ENCODE measurements at regions not wholly inside any gene's neighbourhood (a gene's known extent, or its start where the extent isn't known, plus 50 kb on each side); places are given as distances from the start of the nearest gene placed in this dataset.

DNA sequence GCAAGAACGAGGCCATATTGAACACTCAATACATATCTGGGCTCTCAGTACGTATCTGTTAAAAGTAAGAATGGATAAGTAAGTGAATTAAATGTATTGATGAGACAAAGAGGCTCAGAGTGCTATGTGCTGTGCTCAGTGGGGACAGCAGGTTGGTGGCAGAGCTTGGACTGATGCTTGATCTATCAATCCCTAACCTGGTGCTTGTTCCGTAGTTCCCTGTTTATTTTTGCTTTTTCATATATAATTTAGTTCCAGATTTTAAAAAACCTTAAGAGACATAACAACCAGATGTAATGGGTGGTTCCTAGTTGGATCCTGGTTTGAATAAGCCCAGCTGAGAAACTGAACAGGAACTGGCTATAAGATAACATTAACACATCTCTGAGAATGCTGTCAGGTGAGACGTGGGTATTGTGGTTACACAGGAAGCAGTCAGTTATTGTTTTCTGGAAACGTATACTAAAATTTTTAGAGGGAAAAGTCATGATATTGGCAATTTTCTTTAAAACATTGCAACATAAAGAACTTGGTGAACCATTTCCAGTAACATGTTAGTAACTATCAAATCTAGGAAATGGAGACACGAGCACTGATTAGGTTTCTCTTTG, 120.5 kb downstream of the FOXB1 start:
- H3K36me3 ChIP-seq, result no peaks in the 10 kb centered on the region
- no peak overlapping the region for H3K9ac ChIP-seq
- Mint-ChIP-seq H3K4me1 (peaks cover 42% of the 10 kb centered on the region), H3K9me3 (no peaks in the 10 kb centered on the region), H3K27me3 (ENCODE audit: insufficient read depth, low read depth) (peaks cover 13% of the 10 kb centered on the region), H3K36me3 (no peaks in the 10 kb centered on the region), H3K4me3 (no peak overlapping the region), H3K27ac (no peak overlapping the region)
- no peaks in the 10 kb centered on the region for H3K9me3 ChIP-seq (ENCODE audit: low read depth)
- H3K79me2 ChIP-seq (ENCODE audit: low read depth), result no peaks in the 10 kb centered on the region
- H3F3A ChIP-seq (ENCODE audit: low read depth), result peaks cover 35% of the 10 kb centered on the region
- no peak overlapping the region for H3K27ac ChIP-seq
- H3K4me3 ChIP-seq, result no peak overlapping the region
- no peak for TF ChIP-seq EZH2 (IDR thresholded peaks at IDR 0.05)
- H3K4me2 ChIP-seq, result no peak overlapping the region
- no peak overlapping the region for H2AFZ ChIP-seq (replicated peaks)
- no peaks in the 10 kb centered on the region for H4K20me1 ChIP-seq (ENCODE audit: low read depth)
- peaks cover 53% of the 10 kb centered on the region for H3K4me1 ChIP-seq
- H3K27me3 ChIP-seq, result no peaks in the 10 kb centered on the region
- no peak for DNase-seq (ENCODE audit: low spot score)

DNA sequence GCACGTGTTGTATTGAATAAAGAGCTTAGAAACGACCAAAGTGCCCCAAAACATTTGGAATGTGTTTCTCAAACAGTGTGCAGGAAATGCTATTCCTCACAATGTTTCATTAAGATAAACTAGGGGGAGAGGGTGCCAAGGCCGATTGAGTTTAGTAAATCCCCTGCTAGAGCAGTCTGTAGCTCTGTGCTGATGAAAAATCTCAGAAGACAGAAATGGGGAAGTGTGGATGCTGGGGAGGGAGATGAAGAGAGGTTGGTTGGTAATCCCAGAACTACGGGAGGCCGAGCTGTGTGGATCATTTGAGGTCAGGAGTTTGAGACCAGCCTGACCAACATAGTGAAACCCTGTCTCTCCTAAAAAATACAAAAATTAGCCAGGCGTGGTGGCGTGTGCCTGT, 121.2 kb downstream of the FOXB1 start:
- peaks cover 13% of the 10 kb centered on the region for H3K27me3 Mint-ChIP-seq (ENCODE audit: insufficient read depth, low read depth)
- H3K27ac Mint-ChIP-seq, result no peak overlapping the region
- TF ChIP-seq EZH2phosphoT487 (IDR thresholded peaks at IDR 0.05) (no peak), EZH2 (IDR thresholded peaks at IDR 0.05) (no peak)
- TF ChIP-seq, protein P1, sequence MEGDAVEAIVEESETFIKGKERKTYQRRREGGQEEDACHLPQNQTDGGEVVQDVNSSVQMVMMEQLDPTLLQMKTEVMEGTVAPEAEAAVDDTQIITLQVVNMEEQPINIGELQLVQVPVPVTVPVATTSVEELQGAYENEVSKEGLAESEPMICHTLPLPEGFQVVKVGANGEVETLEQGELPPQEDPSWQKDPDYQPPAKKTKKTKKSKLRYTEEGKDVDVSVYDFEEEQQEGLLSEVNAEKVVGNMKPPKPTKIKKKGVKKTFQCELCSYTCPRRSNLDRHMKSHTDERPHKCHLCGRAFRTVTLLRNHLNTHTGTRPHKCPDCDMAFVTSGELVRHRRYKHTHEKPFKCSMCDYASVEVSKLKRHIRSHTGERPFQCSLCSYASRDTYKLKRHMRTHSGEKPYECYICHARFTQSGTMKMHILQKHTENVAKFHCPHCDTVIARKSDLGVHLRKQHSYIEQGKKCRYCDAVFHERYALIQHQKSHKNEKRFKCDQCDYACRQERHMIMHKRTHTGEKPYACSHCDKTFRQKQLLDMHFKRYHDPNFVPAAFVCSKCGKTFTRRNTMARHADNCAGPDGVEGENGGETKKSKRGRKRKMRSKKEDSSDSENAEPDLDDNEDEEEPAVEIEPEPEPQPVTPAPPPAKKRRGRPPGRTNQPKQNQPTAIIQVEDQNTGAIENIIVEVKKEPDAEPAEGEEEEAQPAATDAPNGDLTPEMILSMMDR (IDR thresholded peaks at IDR 0.05), result no peak
- no peak overlapping the region for H3K4me3 Mint-ChIP-seq
- no peak for DNase-seq (ENCODE audit: low spot score)
- no peak overlapping the region for H3K4me3 ChIP-seq
- no peaks in the 10 kb centered on the region for H3K36me3 Mint-ChIP-seq
- peaks cover 46% of the 10 kb centered on the region for H3K4me1 ChIP-seq
- no peaks in the 10 kb centered on the region for H3K9me3 ChIP-seq (ENCODE audit: low read depth)
- no peaks in the 10 kb centered on the region for H3K36me3 ChIP-seq
- no peaks in the 10 kb centered on the region for H3K27me3 ChIP-seq
- no peak overlapping the region for H2AFZ ChIP-seq (replicated peaks)
- H3K27ac ChIP-seq, result no peak overlapping the region
- no peak overlapping the region for H3K9ac ChIP-seq
- H3K4me1 Mint-ChIP-seq, result peaks cover 34% of the 10 kb centered on the region
- peaks cover 28% of the 10 kb centered on the region for H3F3A ChIP-seq (ENCODE audit: low read depth)
- H3K79me2 ChIP-seq (ENCODE audit: low read depth), result no peaks in the 10 kb centered on the region
- no peaks in the 10 kb centered on the region for H3K9me3 Mint-ChIP-seq
- H3K4me2 ChIP-seq, result no peak overlapping the region
- H4K20me1 ChIP-seq (ENCODE audit: low read depth), result no peaks in the 10 kb centered on the region

DNA sequence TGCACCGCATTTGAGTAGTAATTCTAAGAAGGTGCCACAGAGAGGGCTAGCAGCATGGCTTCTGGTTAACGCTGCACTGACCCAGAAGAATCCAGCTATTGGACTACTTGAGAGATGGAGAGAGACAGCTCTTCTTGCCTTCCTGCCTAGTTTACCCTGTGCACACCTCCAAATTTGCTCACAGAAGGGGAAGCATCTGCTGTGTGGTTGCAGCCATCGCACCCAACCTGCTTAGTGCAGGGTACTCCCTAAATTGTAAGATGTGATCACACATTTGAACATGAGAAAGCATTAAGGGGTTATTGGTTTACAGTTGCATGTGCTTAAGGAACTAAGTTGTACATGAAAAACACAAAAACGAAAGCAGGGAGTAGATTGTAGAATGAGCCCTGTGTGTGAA, 122.1 kb downstream of the FOXB1 start:
- TF ChIP-seq EZH2 (IDR thresholded peaks at IDR 0.05), result no peak
- no peak for TF ChIP-seq EZH2phosphoT487 (IDR thresholded peaks at IDR 0.05)
- TF ChIP-seq, protein P1 (IDR thresholded peaks at IDR 0.05), result no peak
- no peaks in the 10 kb centered on the region for H3K27me3 ChIP-seq
- peaks cover 27% of the 10 kb centered on the region for H3K4me1 Mint-ChIP-seq

DNA sequence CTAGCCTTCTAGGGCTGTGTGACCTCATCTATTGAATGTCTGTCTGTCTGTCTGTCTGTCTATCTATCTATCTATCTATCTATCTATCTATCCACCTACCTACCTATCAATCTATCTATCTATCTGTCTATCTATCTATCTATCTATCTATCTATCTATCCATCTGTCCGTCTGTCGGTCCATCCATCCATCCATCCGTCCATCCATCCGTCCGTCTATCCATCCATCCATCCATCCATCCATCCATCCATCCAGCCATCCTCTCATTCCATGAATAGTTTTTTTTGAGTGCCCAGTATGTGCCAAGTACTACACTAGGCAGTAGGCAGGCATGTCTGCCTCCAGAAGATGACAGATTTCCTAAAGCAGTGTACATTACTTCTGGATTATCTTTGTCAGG, 122.5 kb downstream of the FOXB1 start:
- Mint-ChIP-seq H3K27me3 (ENCODE audit: insufficient read depth, low read depth) (peaks cover 13% of the 10 kb centered on the region), H3K4me1 (peaks cover 27% of the 10 kb centered on the region), H3K9me3 (no peaks in the 10 kb centered on the region), H3K27ac (no peak overlapping the region), H3K4me3 (no peak overlapping the region), H3K36me3 (no peaks in the 10 kb centered on the region)
- Histone ChIP-seq H3K9ac (no peak overlapping the region), H3K27me3 (no peaks in the 10 kb centered on the region), H3K79me2 (ENCODE audit: low read depth) (no peaks in the 10 kb centered on the region), H3K36me3 (no peaks in the 10 kb centered on the region), H3K4me2 (no peak overlapping the region), H3K4me1 (peaks cover 35% of the 10 kb centered on the region), H4K20me1 (ENCODE audit: low read depth) (no peaks in the 10 kb centered on the region), H3K27ac (no peak overlapping the region), H3F3A (ENCODE audit: low read depth) (peaks cover 15% of the 10 kb centered on the region), H3K9me3 (ENCODE audit: low read depth) (no peaks in the 10 kb centered on the region), H2AFZ (replicated peaks) (no peak overlapping the region), H3K4me3 (no peak overlapping the region)
- TF ChIP-seq EZH2phosphoT487 (IDR thresholded peaks at IDR 0.05), result no peak
- TF ChIP-seq EZH2 (IDR thresholded peaks at IDR 0.05), result no peak
- TF ChIP-seq, protein P1 (IDR thresholded peaks at IDR 0.05), result no peak
- DNase-seq (ENCODE audit: low spot score), result no peak

More for the DNA sequence above, 122.1 kb downstream of the FOXB1 start:
- no peaks in the 10 kb centered on the region for H3K79me2 ChIP-seq (ENCODE audit: low read depth)
- no peaks in the 10 kb centered on the region for H3K9me3 ChIP-seq (ENCODE audit: low read depth)
- Mint-ChIP-seq H3K36me3 (no peaks in the 10 kb centered on the region), H3K27ac (no peak overlapping the region), H3K27me3 (ENCODE audit: insufficient read depth, low read depth) (peaks cover 13% of the 10 kb centered on the region), H3K9me3 (no peaks in the 10 kb centered on the region), H3K4me3 (no peak overlapping the region)
- H2AFZ ChIP-seq (replicated peaks), result no peak overlapping the region
- H3K4me3 ChIP-seq, result no peak overlapping the region
- H3K27ac ChIP-seq, result no peak overlapping the region
- H3F3A ChIP-seq (ENCODE audit: low read depth), result peaks cover 19% of the 10 kb centered on the region
- H3K9ac ChIP-seq, result no peak overlapping the region
- DNase-seq (ENCODE audit: low spot score), result no peak
- no peak overlapping the region for H3K4me2 ChIP-seq
- H4K20me1 ChIP-seq (ENCODE audit: low read depth), result no peaks in the 10 kb centered on the region
- H3K4me1 ChIP-seq, result peaks cover 40% of the 10 kb centered on the region
- H3K36me3 ChIP-seq, result no peaks in the 10 kb centered on the region

Data from neural progenitor cell (in vitro differentiated cells).